ENCODE measurements at regions not wholly inside any gene's neighbourhood (a gene's known extent, or its start where the extent isn't known, plus 50 kb on each side); places are given as distances from the start of the nearest gene placed in this dataset.

- Mint-ChIP-seq H3K36me3 (ENCODE audit: low read depth) (no peaks in the 10 kb centered on the region), H3K4me1 (peaks cover 64% of the 10 kb centered on the region), H3K9me3 (peaks cover 12% of the 10 kb centered on the region), H3K27me3 (ENCODE audit: low read depth) (no peaks in the 10 kb centered on the region), H3K27ac (ENCODE audit: unreplicated experiment) (peak overlapping the region; percentile 85), H3K4me3 (no peak overlapping the region)
- TF ChIP-seq CTCF (conservative IDR thresholded peaks at IDR 0.05) = no peak
- no peak for DNase-seq (ENCODE audit: low read depth, low spot score)
Observed at GRCh38 chr6:14818422-14818884, 427.4 kb upstream of the JARID2 start.

GRCh38 chr6:14819001-14819400 is 426.9 kb upstream of the JARID2 start:
- Mint-ChIP-seq H3K36me3 (ENCODE audit: low read depth) (no peaks in the 10 kb centered on the region), H3K9me3 (peaks cover 10% of the 10 kb centered on the region), H3K4me3 (no peak overlapping the region), H3K27me3 (ENCODE audit: low read depth) (no peaks in the 10 kb centered on the region), H3K4me1 (peaks cover 63% of the 10 kb centered on the region), H3K27ac (ENCODE audit: unreplicated experiment) (peak overlapping the region; percentile 85)
- no peak for DNase-seq (ENCODE audit: low read depth, low spot score)
- no peak for TF ChIP-seq CTCF (conservative IDR thresholded peaks at IDR 0.05)

GRCh38 chr6:14819840-14820420 is 425.9 kb upstream of the JARID2 start:
- no peak for TF ChIP-seq CTCF (conservative IDR thresholded peaks at IDR 0.05)
- no peak overlapping the region for H3K4me3 Mint-ChIP-seq
- peaks cover 69% of the 10 kb centered on the region for H3K4me1 Mint-ChIP-seq
- no peak for DNase-seq (ENCODE audit: low read depth, low spot score)
- H3K9me3 Mint-ChIP-seq = peaks cover 9% of the 10 kb centered on the region
- H3K27me3 Mint-ChIP-seq (ENCODE audit: low read depth) = no peaks in the 10 kb centered on the region
- H3K27ac Mint-ChIP-seq (ENCODE audit: unreplicated experiment) = no peak overlapping the region
- no peaks in the 10 kb centered on the region for H3K36me3 Mint-ChIP-seq (ENCODE audit: low read depth)

- no peaks in the 10 kb centered on the region for H3K36me3 Mint-ChIP-seq (ENCODE audit: low read depth)
- peaks cover 69% of the 10 kb centered on the region for H3K4me1 Mint-ChIP-seq
- H3K27me3 Mint-ChIP-seq (ENCODE audit: low read depth) = no peaks in the 10 kb centered on the region
- DNase-seq (ENCODE audit: low read depth, low spot score) = no peak
- peak overlapping the region; percentile 44 for H3K27ac Mint-ChIP-seq (ENCODE audit: unreplicated experiment)
- no peak overlapping the region for H3K4me3 Mint-ChIP-seq
- no peak for TF ChIP-seq CTCF (conservative IDR thresholded peaks at IDR 0.05)
- H3K9me3 Mint-ChIP-seq = peaks cover 9% of the 10 kb centered on the region
Observed at GRCh38 chr6:14822012-14822553, 423.8 kb upstream of the JARID2 start.

- H3K4me1 Mint-ChIP-seq = peaks cover 70% of the 10 kb centered on the region
- H3K9me3 Mint-ChIP-seq = peaks cover 9% of the 10 kb centered on the region
- no peak overlapping the region for H3K4me3 Mint-ChIP-seq
- H3K27ac Mint-ChIP-seq (ENCODE audit: unreplicated experiment) = no peak overlapping the region
- H3K36me3 Mint-ChIP-seq (ENCODE audit: low read depth) = no peaks in the 10 kb centered on the region
- H3K27me3 Mint-ChIP-seq (ENCODE audit: low read depth) = no peaks in the 10 kb centered on the region
- no peak for TF ChIP-seq CTCF (conservative IDR thresholded peaks at IDR 0.05)
- DNase-seq (ENCODE audit: low read depth, low spot score) = no peak
Observed at GRCh38 chr6:14822679-14823078, 423.2 kb upstream of the JARID2 start.
